Endothelial cell of umbilical vein (primary cell): ENCODE measurements at regions not wholly inside any gene's neighbourhood (a gene's known extent, or its start where the extent isn't known, plus 50 kb on each side); places are given as distances from the start of the nearest gene placed in this dataset.

ENCODE experiments used
- BruUV-seq: library from RNA; stranded (reverse); fragments of 400-500 nt; replicated peaks from 2 replicates; lab custom pipeline; 2021; lab: Mats Ljungman, UMichigan
- CTCF ChIA-PET: fragments of 300-600, 350-600 bp; sonication (Branson Sonifier 250); formaldehyde crosslinking; loops from one replicate; lab custom pipeline; 2021; ENCODE audit warnings: antibody characterized with exemption, inconsistent platforms; lab: Charles Lee
- POLR2A ChIA-PET: fragments of 300-600, 350-600 bp; sonication (Branson Sonifier 250); formaldehyde crosslinking; loops from one replicate; lab custom pipeline; 2021; ENCODE audit warnings: antibody characterized with exemption, inconsistent platforms; lab: Charles Lee
- DNase-seq: peaks from one replicate; pipeline ENCODE4 v3.0.0-alpha.2; 2011; ENCODE audit warnings: low read depth, low spot score
- FAIRE-seq: peaks from 2 replicates; lab custom pipeline; 2011; peaks lifted over from hg19 to GRCh38; lab: Jason Lieb, UNC
- H2AFZ ChIP-seq: 2 replicates; pipeline ENCODE4 v1.6.0; 2012; ENCODE audit warnings: low read depth, low read length, control low read depth, inconsistent platforms
- H3K27ac ChIP-seq: 2 replicates; pipeline ENCODE4 v1.5.1; 2011; ENCODE audit warnings: low read depth, mild to moderate bottlenecking, control low read depth, low read length, moderate library complexity; ENCODE audit not compliant: insufficient read depth
- H3K27me3 ChIP-seq, 2 experiments: 2 replicates each; pipeline versions ENCODE4 v1.6.0 to v1.6.1; 2011; ENCODE audit warnings: low read length in 2 of 2, mixed read lengths in 1 of 2; ENCODE audit not compliant: control insufficient read depth in 2 of 2, insufficient read depth in 2 of 2
- H3K36me3 ChIP-seq, 2 experiments: 2 replicates in 1 of 2; 3 replicates in 1 of 2; pipeline ENCODE4 v1.5.1; 2011; ENCODE audit warnings: low read length in 2 of 2, mild to moderate bottlenecking in 1 of 2, moderate library complexity in 1 of 2; ENCODE audit not compliant: control insufficient read depth in 2 of 2, insufficient read depth in 2 of 2; ENCODE audit errors: extremely low read depth in 1 of 2
- H3K4me1 ChIP-seq: 3 replicates; pipeline ENCODE4 v1.5.1; 2011; ENCODE audit warnings: mild to moderate bottlenecking, low read length; ENCODE audit not compliant: control insufficient read depth, insufficient read depth; ENCODE audit errors: extremely low read depth
- H3K4me2 ChIP-seq: 2 replicates; pipeline ENCODE4 v1.6.1; 2011; ENCODE audit warnings: low read length, control low read depth, mixed read lengths; ENCODE audit not compliant: insufficient read depth
- H3K4me3 ChIP-seq, 3 experiments: fragments of 200-600 bp in 1 of 3; sonication (generic), shearing (Covaris generic) in 1 of 3; replicated peaks in 1 of 3; 2 replicates each; pipeline ENCODE4 v1.5.1; 2011 to 2016; ENCODE audit warnings: control low read depth in 3 of 3, low read length in 3 of 3, mild to moderate bottlenecking in 2 of 3, inconsistent platforms in 1 of 3, low read depth in 1 of 3, moderate library complexity in 1 of 3; ENCODE audit not compliant: insufficient read depth in 1 of 3
- H3K79me2 ChIP-seq: 2 replicates; pipeline ENCODE4 v1.6.0; 2012; ENCODE audit warnings: low read length, inconsistent platforms; ENCODE audit not compliant: control insufficient read depth, insufficient read depth
- H3K9ac ChIP-seq: replicated peaks from 2 replicates; pipeline ENCODE3; 2011; ENCODE audit warnings: low read length, control low read depth; ENCODE audit not compliant: insufficient read depth; ENCODE audit errors: extremely low read depth
- H3K9me1 ChIP-seq: replicated peaks from 3 replicates; pipeline ENCODE4 v1.6.0; 2011; ENCODE audit warnings: mild to moderate bottlenecking, low read length; ENCODE audit not compliant: control insufficient read depth, insufficient read depth; ENCODE audit errors: extremely low read depth
- H3K9me3 ChIP-seq: replicated peaks from 2 replicates; pipeline ENCODE4 v1.5.1; 2012; ENCODE audit warnings: low read length, inconsistent platforms; ENCODE audit not compliant: control insufficient read depth, insufficient read depth
- H4K20me1 ChIP-seq: replicated peaks from 2 replicates; pipeline ENCODE3; 2011; ENCODE audit warnings: mild to moderate bottlenecking, low read length; ENCODE audit not compliant: control insufficient read depth, insufficient read depth; ENCODE audit errors: extremely low read depth
- EZH2 ChIP-seq: IDR thresholded peaks from 2 replicates; pipeline ENCODE4 v1.6.1; 2012; ENCODE audit warnings: borderline replicate concordance, low read depth, mild to moderate bottlenecking, moderate library complexity, low read length, inconsistent platforms; ENCODE audit not compliant: severe bottlenecking
- FOS ChIP-seq: IDR thresholded peaks from 2 replicates; pipeline ENCODE4 v1.6.1; 2011; ENCODE audit warnings: mild to moderate bottlenecking, low read length, moderate library complexity, borderline replicate concordance; ENCODE audit not compliant: insufficient read depth
- GATA2 ChIP-seq: IDR thresholded peaks from 2 replicates; pipeline ENCODE4 v1.7.0; 2011; ENCODE audit warnings: low read depth, mild to moderate bottlenecking, moderate library complexity, mixed read lengths, low read length; ENCODE audit not compliant: insufficient read length, insufficient read depth
- JUN ChIP-seq: IDR thresholded peaks from 2 replicates; pipeline ENCODE4 v1.6.1; 2011; ENCODE audit warnings: borderline replicate concordance, low read depth; ENCODE audit not compliant: insufficient read length, insufficient read depth
- MYC ChIP-seq: IDR thresholded peaks from one replicate; pipeline ENCODE4 v1.6.1; 2011; ENCODE audit warnings: mild to moderate bottlenecking, low read depth, low read length
- POLR2A ChIP-seq: IDR thresholded peaks from 2 replicates; pipeline ENCODE4 v1.6.1; 2012; ENCODE audit warnings: low read depth, mild to moderate bottlenecking, control low read depth, low read length
- POLR2AphosphoS5 ChIP-seq: IDR thresholded peaks from 2 replicates; pipeline ENCODE4 v1.6.1; 2012; ENCODE audit warnings: low read depth, mild to moderate bottlenecking, control low read depth, low read length, moderate library complexity; ENCODE audit not compliant: insufficient read depth
- dilution Hi-C: fragments of 300-500 bp; cut with MboI; formaldehyde crosslinking; loops from one replicate; pipeline ENCODE4 v1.15.0; 2019; ENCODE audit warnings: low sequenced_read_pairs; ENCODE audit not compliant: extremely low pct_ligation_motif_present
- intact Hi-C: fragments of 100-400 bp; cut with micrococcal nuclease; formaldehyde crosslinking; loops from one replicate; pipeline ENCODE4 v1.10.0; 2022
- TF ChIP-seq, protein P1 (sequence below): IDR thresholded peaks from 2 replicates; pipeline ENCODE4 v1.6.1; 2011; ENCODE audit not compliant: insufficient read depth, insufficient read length
- TF ChIP-seq, protein P2 (sequence below), 2 donors: IDR thresholded peaks; 1 replicate in 1 of 2; 2 replicates in 1 of 2; pipeline ENCODE4 v1.5.1; 2011; ENCODE audit warnings: low read length in 2 of 2, mild to moderate bottlenecking in 2 of 2, moderate library complexity in 2 of 2, control low read depth in 1 of 2, inconsistent platforms in 1 of 2, low read depth in 1 of 2; ENCODE audit not compliant: insufficient read depth in 1 of 2; ENCODE audit errors: extremely low read depth in 1 of 2

- H3K4me2 ChIP-seq, result no peak overlapping the region
- H3K4me3 ChIP-seq, result no peak overlapping the region
- no peak overlapping the region for H2AFZ ChIP-seq
- no peak for FAIRE-seq
- H3K9me3 ChIP-seq, result no peaks in the 10 kb centered on the region
- POLR2A ChIA-PET, result no interaction called here
- CTCF ChIA-PET, result no interaction called here
- H3K4me1 ChIP-seq, result no peaks in the 10 kb centered on the region
- BruUV-seq, result no TSS peak
- no peak for DNase-seq
- no peaks in the 10 kb centered on the region for H3K27me3 ChIP-seq
- no peaks in the 10 kb centered on the region for H3K36me3 ChIP-seq
- no peak overlapping the region for H3K27ac ChIP-seq
- dilution Hi-C loops, result no loop called here
- no peaks in the 10 kb centered on the region for H3K79me2 ChIP-seq
- TF ChIP-seq JUN, result no peak
- no peak for TF ChIP-seq POLR2A
- no peak for TF ChIP-seq FOS
- no peak for TF ChIP-seq GATA2
- TF ChIP-seq, protein P1, sequence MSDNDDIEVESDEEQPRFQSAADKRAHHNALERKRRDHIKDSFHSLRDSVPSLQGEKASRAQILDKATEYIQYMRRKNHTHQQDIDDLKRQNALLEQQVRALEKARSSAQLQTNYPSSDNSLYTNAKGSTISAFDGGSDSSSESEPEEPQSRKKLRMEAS, result no peak
- no peak for TF ChIP-seq EZH2
- TF ChIP-seq, protein P2, sequence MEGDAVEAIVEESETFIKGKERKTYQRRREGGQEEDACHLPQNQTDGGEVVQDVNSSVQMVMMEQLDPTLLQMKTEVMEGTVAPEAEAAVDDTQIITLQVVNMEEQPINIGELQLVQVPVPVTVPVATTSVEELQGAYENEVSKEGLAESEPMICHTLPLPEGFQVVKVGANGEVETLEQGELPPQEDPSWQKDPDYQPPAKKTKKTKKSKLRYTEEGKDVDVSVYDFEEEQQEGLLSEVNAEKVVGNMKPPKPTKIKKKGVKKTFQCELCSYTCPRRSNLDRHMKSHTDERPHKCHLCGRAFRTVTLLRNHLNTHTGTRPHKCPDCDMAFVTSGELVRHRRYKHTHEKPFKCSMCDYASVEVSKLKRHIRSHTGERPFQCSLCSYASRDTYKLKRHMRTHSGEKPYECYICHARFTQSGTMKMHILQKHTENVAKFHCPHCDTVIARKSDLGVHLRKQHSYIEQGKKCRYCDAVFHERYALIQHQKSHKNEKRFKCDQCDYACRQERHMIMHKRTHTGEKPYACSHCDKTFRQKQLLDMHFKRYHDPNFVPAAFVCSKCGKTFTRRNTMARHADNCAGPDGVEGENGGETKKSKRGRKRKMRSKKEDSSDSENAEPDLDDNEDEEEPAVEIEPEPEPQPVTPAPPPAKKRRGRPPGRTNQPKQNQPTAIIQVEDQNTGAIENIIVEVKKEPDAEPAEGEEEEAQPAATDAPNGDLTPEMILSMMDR (IDR thresholded peaks at IDR 0.05; ENCODE audit: extremely low read depth in 1 of 2, insufficient read depth in 1 of 2, low read depth in 1 of 2, low read length in 2 of 2), result no peak
- no peak for TF ChIP-seq POLR2AphosphoS5
- TF ChIP-seq MYC, result no peak
- no peaks in the 10 kb centered on the region for H3K9me1 ChIP-seq
- no peaks in the 10 kb centered on the region for H4K20me1 ChIP-seq
- intact Hi-C loops, result no loop called here
- H3K9ac ChIP-seq, result no peak overlapping the region
These were observed 52.6 kb upstream of the PPFIA2 start for GRCh38 chr12:81811778-81812125.
